A549 (cell line): ENCODE measurements at regions not wholly inside any gene's neighbourhood (a gene's known extent, or its start where the extent isn't known, plus 50 kb on each side); places are given as distances from the start of the nearest gene placed in this dataset.
"Not testable (repeated sequence)": the region's sequence is repeated elsewhere in the genome, so short reads cannot be mapped to it uniquely, and the experiment has no call there.

Experiments
- ATAC-seq, 2 experiments: fragments of 200-7000 bp in 1 of 2; fragments of >200 bp in 1 of 2; cut with Nextera tagmentation in 1 of 2; cut with Tn5 transposase in 1 of 2; 3 replicates each; pipeline versions ENCODE4 v1.8.0 to v1.9.1; 2018 to 2020; ENCODE audit warnings: mild to moderate bottlenecking in 1 of 2, moderate library complexity in 1 of 2
- CTCF ChIA-PET: fragments of 300-600 bp; sonication (Branson Sonifier 250); formaldehyde crosslinking; extraction: SDS; loops from one replicate; lab custom pipeline; 2021; ENCODE audit warnings: antibody characterized with exemption, inconsistent platforms; lab: Yijun Ruan, JAX
- POLR2A ChIA-PET: fragments of 350-600 bp; formaldehyde crosslinking; extraction: SDS; loops from one replicate; lab custom pipeline; 2021; ENCODE audit warnings: antibody characterized with exemption, inconsistent platforms; lab: Yijun Ruan, JAX
- DNase-seq, 2 experiments: peaks; one replicate each; pipeline versions ENCODE4 v3.0.0 to v3.0.0-alpha.2; 2011 to 2016; ENCODE audit warnings: low read depth in 1 of 2, low spot score in 1 of 2
- FAIRE-seq: peaks from 2 replicates; lab custom pipeline; 2011; peaks lifted over from hg19 to GRCh38; lab: Jason Lieb, UNC
- H3K27ac ChIP-seq, 2 experiments: fragments of >200 bp; sonication (Bioruptor Twin); formaldehyde crosslinking; 3 replicates each; pipeline ENCODE4 v1.5.1; 2016 to 2017
- H3K4me1 ChIP-seq: fragments of >200 bp; sonication (Bioruptor Twin); formaldehyde crosslinking; 3 replicates; pipeline ENCODE4 v1.6.1; 2016
- H3K4me2 ChIP-seq: fragments of >200 bp; sonication (Bioruptor Twin); formaldehyde crosslinking; 3 replicates; pipeline ENCODE4 v1.6.1; 2016
- H3K4me3 ChIP-seq: fragments of >200 bp; sonication (Bioruptor Twin); formaldehyde crosslinking; 3 replicates; pipeline ENCODE4 v1.5.1; 2016
- H3K9me3 ChIP-seq: fragments of >200 bp; sonication (Bioruptor Twin); formaldehyde crosslinking; 3 replicates; pipeline ENCODE4 v1.6.1; 2016
- BHLHE40 ChIP-seq: IDR thresholded peaks from 2 replicates; pipeline ENCODE4 v1.6.1; 2012; ENCODE audit warnings: low read depth, low read length, inconsistent platforms
- CEBPB ChIP-seq, 2 experiments: fragments of >200 bp in 1 of 2; sonication (Bioruptor Twin) in 1 of 2; formaldehyde crosslinking in 1 of 2; IDR thresholded peaks; 2 replicates each; pipeline ENCODE4 v1.6.1; 2012 to 2016
- CHD4 ChIP-seq: fragments of 200-600 bp; sonication (generic); IDR thresholded peaks from 2 replicates; pipeline ENCODE4 v1.6.1; 2016; ENCODE audit warnings: antibody characterized with exemption, mild to moderate bottlenecking, borderline replicate concordance
- CTCF ChIP-seq: fragments of >200 bp; sonication (Bioruptor Twin); formaldehyde crosslinking; IDR thresholded peaks from 3 replicates; pipeline ENCODE4 v1.5.1; 2016
- EHF ChIP-seq: fragments of 250-450 bp; sonication (Bioruptor Pico); IDR thresholded peaks from 2 replicates; pipeline ENCODE4 v1.5.0; 2020; ENCODE audit warnings: mild to moderate bottlenecking
- FOSB ChIP-seq: fragments of 250-450 bp; sonication (Bioruptor Pico); IDR thresholded peaks from 2 replicates; pipeline ENCODE4 v1.5.0; 2020; ENCODE audit warnings: mild to moderate bottlenecking, moderate library complexity
- FOSL2 ChIP-seq, 2 experiments: fragments of 450-650 bp in 1 of 2; fragments of >200 bp in 1 of 2; sonication (Bioruptor Twin) in 1 of 2; formaldehyde crosslinking; IDR thresholded peaks; 2 replicates each; pipeline versions ENCODE4 v1.5.0 to v1.6.1; 2016 to 2020; ENCODE audit warnings: mild to moderate bottlenecking in 1 of 2, moderate library complexity in 1 of 2
- FOXS1 ChIP-seq: fragments of 250-450 bp; sonication (Bioruptor Pico); IDR thresholded peaks from 2 replicates; pipeline ENCODE4 v1.5.0; 2020; ENCODE audit warnings: mild to moderate bottlenecking, moderate library complexity
- HDAC2 ChIP-seq: fragments of 200-600 bp; sonication (generic); IDR thresholded peaks from 2 replicates; pipeline ENCODE4 v1.6.1; 2016
- HEYL ChIP-seq: fragments of 250-450 bp; sonication (Bioruptor Pico); IDR thresholded peaks from 2 replicates; pipeline ENCODE4 v1.8.0; 2021; ENCODE audit warnings: mild to moderate bottlenecking, moderate library complexity
- HOXA7 ChIP-seq: fragments of 250-450 bp; sonication (Bioruptor Pico); IDR thresholded peaks from 2 replicates; pipeline ENCODE4 v1.5.0; 2020; ENCODE audit warnings: mild to moderate bottlenecking, moderate library complexity
- HOXB13 ChIP-seq: fragments of 250-450 bp; sonication (Bioruptor Pico); IDR thresholded peaks from 2 replicates; pipeline ENCODE4 v1.5.0; 2020; ENCODE audit warnings: low read depth, mild to moderate bottlenecking, moderate library complexity
- KDM1A ChIP-seq: fragments of 200-600 bp; sonication (generic); IDR thresholded peaks from 2 replicates; pipeline ENCODE4 v1.6.1; 2016; ENCODE audit warnings: low read depth, mild to moderate bottlenecking
- NFE2L2 ChIP-seq: fragments of 150-350 bp; conservative IDR thresholded peaks from 2 replicates; pipeline ENCODE4 v1.6.1; 2014; ENCODE audit warnings: low read length
- ZNF302 ChIP-seq: fragments of 250-450 bp; sonication (Bioruptor Pico); IDR thresholded peaks from 2 replicates; pipeline ENCODE4 v1.9.0; 2021; ENCODE audit warnings: inconsistent platforms, mild to moderate bottlenecking, moderate library complexity
- ZSCAN20 ChIP-seq: fragments of 250-450 bp; sonication (Bioruptor Pico); IDR thresholded peaks from 2 replicates; pipeline ENCODE4 v1.8.0; 2022; ENCODE audit warnings: mild to moderate bottlenecking, moderate library complexity
- WGBS: methylation state at CpG from one replicate; pipeline ENCODE4 v1.1.6; 2017; ENCODE audit errors: missing lambda C conversion rate; 5-methylcytosine and 5-hydroxymethylcytosine counted together
- TF ChIP-seq, protein P1 (sequence below): fragments of 150-350 bp; IDR thresholded peaks from 2 replicates; pipeline ENCODE4 v1.6.1; 2014; ENCODE audit warnings: low read depth, mild to moderate bottlenecking, low read length
- TF ChIP-seq, protein P2 (sequence below): fragments of 250-450 bp; sonication (Bioruptor Pico); IDR thresholded peaks from 2 replicates; pipeline ENCODE4 v1.5.0; 2021; ENCODE audit warnings: mild to moderate bottlenecking, moderate library complexity, borderline replicate concordance

GRCh38 chr4:66372706-66373105, 702.4 kb upstream of the EPHA5 start (continued):
- TF ChIP-seq HDAC2 (no peak), EHF (CRISPR knock-in tag) (no peak)

GRCh38 chr4:66367043-66367660, 696.9 kb upstream of the EPHA5 start:
- POLR2A ChIA-PET = no interaction called here
- H3K4me3 ChIP-seq = no peak overlapping the region
- no peak for TF ChIP-seq HOXA7
- no peak for TF ChIP-seq CEBPB (IDR thresholded peaks at IDR 0.05)
- no peak for TF ChIP-seq HOXB13
- no peak for TF ChIP-seq CTCF
- TF ChIP-seq FOSL2 (IDR thresholded peaks at IDR 0.05) = no peak
- TF ChIP-seq FOSL2 (CRISPR knock-in tag; IDR thresholded peaks at IDR 0.05) = no peak
- no peak for TF ChIP-seq FOSB (CRISPR knock-in tag)
- TF ChIP-seq HEYL (CRISPR knock-in tag) = no peak
- TF ChIP-seq CHD4 = no peak
- TF ChIP-seq, protein P1, sequence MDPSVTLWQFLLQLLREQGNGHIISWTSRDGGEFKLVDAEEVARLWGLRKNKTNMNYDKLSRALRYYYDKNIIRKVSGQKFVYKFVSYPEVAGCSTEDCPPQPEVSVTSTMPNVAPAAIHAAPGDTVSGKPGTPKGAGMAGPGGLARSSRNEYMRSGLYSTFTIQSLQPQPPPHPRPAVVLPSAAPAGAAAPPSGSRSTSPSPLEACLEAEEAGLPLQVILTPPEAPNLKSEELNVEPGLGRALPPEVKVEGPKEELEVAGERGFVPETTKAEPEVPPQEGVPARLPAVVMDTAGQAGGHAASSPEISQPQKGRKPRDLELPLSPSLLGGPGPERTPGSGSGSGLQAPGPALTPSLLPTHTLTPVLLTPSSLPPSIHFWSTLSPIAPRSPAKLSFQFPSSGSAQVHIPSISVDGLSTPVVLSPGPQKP = no peak
- TF ChIP-seq ZSCAN20 = no peak
- no peak for TF ChIP-seq KDM1A
- no peak for TF ChIP-seq FOXS1 (CRISPR knock-in tag)
- no peak for TF ChIP-seq ZNF302 (CRISPR knock-in tag)
- TF ChIP-seq, protein P2, sequence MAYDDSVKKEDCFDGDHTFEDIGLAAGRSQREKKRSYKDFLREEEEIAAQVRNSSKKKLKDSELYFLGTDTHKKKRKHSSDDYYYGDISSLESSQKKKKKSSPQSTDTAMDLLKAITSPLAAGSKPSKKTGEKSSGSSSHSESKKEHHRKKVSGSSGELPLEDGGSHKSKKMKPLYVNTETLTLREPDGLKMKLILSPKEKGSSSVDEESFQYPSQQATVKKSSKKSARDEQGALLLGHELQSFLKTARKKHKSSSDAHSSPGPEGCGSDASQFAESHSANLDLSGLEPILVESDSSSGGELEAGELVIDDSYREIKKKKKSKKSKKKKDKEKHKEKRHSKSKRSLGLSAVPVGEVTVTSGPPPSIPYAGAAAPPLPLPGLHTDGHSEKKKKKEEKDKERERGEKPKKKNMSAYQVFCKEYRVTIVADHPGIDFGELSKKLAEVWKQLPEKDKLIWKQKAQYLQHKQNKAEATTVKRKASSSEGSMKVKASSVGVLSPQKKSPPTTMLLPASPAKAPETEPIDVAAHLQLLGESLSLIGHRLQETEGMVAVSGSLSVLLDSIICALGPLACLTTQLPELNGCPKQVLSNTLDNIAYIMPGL (CRISPR knock-in tag) = no peak
- TF ChIP-seq, all 56 proteins: peak for 0
- no peaks in the 10 kb centered on the region for H3K4me1 ChIP-seq
- CTCF ChIA-PET = no interaction called here
- H3K4me2 ChIP-seq = no peak overlapping the region
- H3K27ac ChIP-seq = no peak overlapping the region
- WGBS = 86% methylated on average over 10 of the region's 10 CpGs
- no peaks in the 10 kb centered on the region for H3K9me3 ChIP-seq
- no peak for ATAC-seq
- FAIRE-seq = no peak
- DNase-seq = no peak

GRCh38 chr4:66360395-66360794, 690.1 kb upstream of the EPHA5 start:
- CTCF ChIA-PET, DNase-seq, H3K9me3 ChIP-seq, H3K27ac ChIP-seq, ATAC-seq, H3K4me3 ChIP-seq, FAIRE-seq, POLR2A ChIA-PET, H3K4me1 ChIP-seq, H3K4me2 ChIP-seq: not testable (repeated sequence)
- 84% methylated on average over 8 of the region's 8 CpGs for WGBS

GRCh38 chr4:66357316-66357715, 687.0 kb upstream of the EPHA5 start:
- DNase-seq = no peak
- FAIRE-seq = no peak
- H3K4me2 ChIP-seq = no peak overlapping the region
- ATAC-seq = no peak
- POLR2A ChIA-PET = no interaction called here
- H3K9me3 ChIP-seq = no peaks in the 10 kb centered on the region
- TF ChIP-seq BHLHE40 (no peak), NFE2L2 (no peak), ZNF302 (CRISPR knock-in tag) (no peak)
- CTCF ChIA-PET = no interaction called here
- no peak overlapping the region for H3K4me3 ChIP-seq
- 84% methylated on average over 2 of the region's 2 CpGs for WGBS
- H3K27ac ChIP-seq = no peak overlapping the region
- H3K4me1 ChIP-seq = no peaks in the 10 kb centered on the region
